HCT116 (cell line): ENCODE measurements at regions not wholly inside any gene's neighbourhood (a gene's known extent, or its start where the extent isn't known, plus 50 kb on each side); places are given as distances from the start of the nearest gene placed in this dataset.

Source experiments
- ATAC-seq: fragments of 200-7000 bp; cut with Tn5 transposase; 2 replicates; pipeline ENCODE4 v1.9.1; 2020; ENCODE audit warnings: mild to moderate bottlenecking, moderate library complexity
- BruUV-seq: library from RNA; stranded (reverse); fragments of 400-500 nt; replicated peaks from 2 replicates; lab custom pipeline; 2021; lab: Mats Ljungman, UMichigan
- CTCF ChIA-PET: fragments of 300-600 bp; sonication (Branson Sonifier 250); formaldehyde crosslinking; loops from one replicate; lab custom pipeline; 2021; ENCODE audit warnings: antibody characterized with exemption; lab: Charles Lee
- POLR2A ChIA-PET: fragments of 300-600, 350-600 bp; sonication (Branson Sonifier 250); formaldehyde crosslinking; loops from one replicate; lab custom pipeline; 2021; ENCODE audit warnings: antibody characterized with exemption; lab: Charles Lee
- RAD21 ChIA-PET, 2 experiments: fragments of 300-600 bp; sonication (Branson Sonifier 250); formaldehyde crosslinking; loops; one replicate each; lab custom pipeline; 2023; ENCODE audit warnings: low total read pairs in 2 of 2; ENCODE audit not compliant: uncharacterized antibody in 2 of 2, unreplicated experiment in 2 of 2, low non-redundant PET in 1 of 2; lab: Charles Lee
- DNase-seq: peaks from one replicate; pipeline ENCODE4 v3.0.0-alpha.2; 2010; ENCODE audit warnings: low read depth, low spot score
- H2AFZ ChIP-seq: fragments of 200-600 bp; shearing (Covaris generic), sonication (generic); 2 replicates; pipeline ENCODE4 v1.6.1; 2017; ENCODE audit warnings: low read depth, mixed run types, mixed read lengths, antibody characterized with exemption, low read length; ENCODE audit not compliant: poor library complexity, severe bottlenecking
- H3K27ac ChIP-seq: 2 replicates; pipeline ENCODE4 v1.5.1; 2012; ENCODE audit warnings: low read depth, low read length
- H3K27me3 ChIP-seq: fragments of 200-600 bp; sonication (generic); 2 replicates; pipeline ENCODE4 v1.6.1; 2016; ENCODE audit warnings: mixed run types, low read length, mixed read lengths; ENCODE audit not compliant: insufficient read depth
- H3K36me3 ChIP-seq, 2 experiments: fragments of 200-500 bp in 1 of 2; fragments of 200-600 bp in 1 of 2; sonication (Bioruptor generic) in 1 of 2; sonication (generic) in 1 of 2; 2 replicates each; pipeline versions ENCODE4 v1.5.1 to v1.6.1; 2014 to 2016; ENCODE audit warnings: low read length in 2 of 2, inconsistent platforms in 1 of 2, mixed read lengths in 1 of 2, mixed run types in 1 of 2; ENCODE audit not compliant: insufficient read depth in 2 of 2, control insufficient read depth in 1 of 2
- H3K4me1 ChIP-seq, 2 experiments: fragments of 200-600 bp in 1 of 2; sonication (generic) in 1 of 2; 2 replicates each; pipeline versions ENCODE4 v1.5.1 to v1.6.1; 2012 to 2017; ENCODE audit warnings: low read length in 2 of 2, inconsistent platforms in 1 of 2, mild to moderate bottlenecking in 1 of 2, mixed read lengths in 1 of 2, mixed run types in 1 of 2, moderate library complexity in 1 of 2; ENCODE audit not compliant: insufficient read depth in 2 of 2, control insufficient read depth in 1 of 2
- H3K4me2 ChIP-seq: fragments of 200-600 bp; sonication (generic); 2 replicates; pipeline ENCODE4 v1.6.1; 2017; ENCODE audit warnings: mixed run types, low read length, mixed read lengths
- H3K4me3 ChIP-seq, 2 experiments: fragments of 200-600 bp in 1 of 2; sonication (generic) in 1 of 2; replicated peaks in 1 of 2; 2 replicates each; pipeline ENCODE4 v1.5.1; 2011 to 2016; ENCODE audit warnings: low read length in 2 of 2, control low read depth in 1 of 2, low read depth in 1 of 2, mild to moderate bottlenecking in 1 of 2, mixed read lengths in 1 of 2, mixed run types in 1 of 2
- H3K79me2 ChIP-seq: fragments of 200-600 bp; sonication (generic); 2 replicates; pipeline ENCODE4 v1.6.1; 2017; ENCODE audit warnings: mild to moderate bottlenecking, mixed run types, low read length, moderate library complexity, mixed read lengths; ENCODE audit not compliant: insufficient read depth
- H3K9ac ChIP-seq: fragments of 200-600 bp; sonication (generic); 2 replicates; pipeline ENCODE4 v1.6.1; 2016; ENCODE audit warnings: low read length, mixed read lengths
- H3K9me2 ChIP-seq: fragments of 200-600 bp; sonication (generic), shearing (Covaris generic); 2 replicates; pipeline ENCODE4 v1.6.1; 2017; ENCODE audit warnings: mixed run types, mild to moderate bottlenecking, moderate library complexity; ENCODE audit not compliant: insufficient read depth
- H3K9me3 ChIP-seq, 2 experiments: fragments of 200-500 bp in 1 of 2; fragments of 200-600 bp in 1 of 2; sonication (Bioruptor generic) in 1 of 2; sonication (generic) in 1 of 2; 2 replicates each; pipeline ENCODE4 v1.6.1; 2014 to 2017; ENCODE audit warnings: low read length in 2 of 2, mixed read lengths in 2 of 2, inconsistent platforms in 1 of 2, low read depth in 1 of 2, mild to moderate bottlenecking in 1 of 2, mixed run types in 1 of 2, moderate library complexity in 1 of 2; ENCODE audit not compliant: control insufficient read depth in 1 of 2, insufficient read depth in 1 of 2
- H4K20me1 ChIP-seq: fragments of 200-600 bp; sonication (generic), shearing (Covaris generic); 2 replicates; pipeline ENCODE4 v1.6.1; 2017; ENCODE audit warnings: mixed run types, mild to moderate bottlenecking, moderate library complexity; ENCODE audit not compliant: insufficient read depth
- CBX3 ChIP-seq: IDR thresholded peaks from 2 replicates; pipeline ENCODE4 v1.6.1; 2012; ENCODE audit warnings: low read depth
- CEBPB ChIP-seq: IDR thresholded peaks from 2 replicates; pipeline ENCODE4 v1.6.1; 2012; ENCODE audit warnings: low read depth
- CTCF ChIP-seq, 3 experiments: fragments of 200-600 bp in 1 of 3; sonication (generic) in 1 of 3; IDR thresholded peaks in 2 of 3; conservative IDR thresholded peaks in 1 of 3; 2 replicates each; pipeline ENCODE4 v1.5.1; 2012 to 2017; ENCODE audit warnings: low read depth in 2 of 3, low read length in 2 of 3, antibody characterized with exemption in 1 of 3, borderline replicate concordance in 1 of 3, control low read depth in 1 of 3, mild to moderate bottlenecking in 1 of 3, mixed read lengths in 1 of 3, mixed run types in 1 of 3, moderate library complexity in 1 of 3; ENCODE audit not compliant: insufficient read depth in 1 of 3
- EGR1 ChIP-seq: IDR thresholded peaks from 2 replicates; pipeline ENCODE4 v1.6.1; 2012; ENCODE audit warnings: low read depth
- ELF1 ChIP-seq: IDR thresholded peaks from 2 replicates; pipeline ENCODE4 v1.6.1; 2012; ENCODE audit warnings: low read depth, borderline replicate concordance
- EZH2phosphoT487 ChIP-seq: fragments of 200-600 bp; IDR thresholded peaks from 2 replicates; pipeline ENCODE4 v1.6.1; 2018; ENCODE audit warnings: antibody characterized with exemption, borderline replicate concordance
- FOSL1 ChIP-seq: IDR thresholded peaks from 2 replicates; pipeline ENCODE4 v1.6.1; 2012; ENCODE audit warnings: low read depth
- JUND ChIP-seq: IDR thresholded peaks from 2 replicates; pipeline ENCODE4 v1.6.1; 2012
- MAX ChIP-seq: IDR thresholded peaks from 2 replicates; pipeline ENCODE4 v1.6.1; 2012
- POLR2A ChIP-seq: IDR thresholded peaks from 2 replicates; pipeline ENCODE4 v1.7.0; 2011; ENCODE audit warnings: borderline replicate concordance; ENCODE audit not compliant: insufficient read depth, insufficient read length; ENCODE audit errors: extremely low read depth
- RAD21 ChIP-seq: IDR thresholded peaks from 2 replicates; pipeline ENCODE4 v1.6.1; 2012; ENCODE audit warnings: low read depth, mild to moderate bottlenecking
- REST ChIP-seq: IDR thresholded peaks from 2 replicates; pipeline ENCODE4 v1.6.1; 2012; ENCODE audit warnings: low read depth
- SIN3A ChIP-seq: IDR thresholded peaks from 2 replicates; pipeline ENCODE4 v1.6.1; 2012; ENCODE audit warnings: low read depth
- SRF ChIP-seq: IDR thresholded peaks from 2 replicates; pipeline ENCODE4 v1.6.1; 2012; ENCODE audit warnings: low read depth
- TCF7L2 ChIP-seq: IDR thresholded peaks from 2 replicates; pipeline ENCODE4 v1.7.0; 2011; ENCODE audit warnings: borderline replicate concordance, inconsistent platforms; ENCODE audit not compliant: insufficient read depth, insufficient read length; ENCODE audit errors: extremely low read depth
- YY1 ChIP-seq: IDR thresholded peaks from 2 replicates; pipeline ENCODE4 v1.6.1; 2011; ENCODE audit warnings: low read length, low read depth, moderate library complexity, mild to moderate bottlenecking; ENCODE audit not compliant: insufficient replicate concordance; ENCODE audit errors: extremely low read depth
- ZBTB33 ChIP-seq: IDR thresholded peaks from 2 replicates; pipeline ENCODE4 v1.6.1; 2011; ENCODE audit warnings: mild to moderate bottlenecking, low read length, moderate library complexity; ENCODE audit not compliant: insufficient replicate concordance; ENCODE audit errors: extremely low read depth
- ZFX ChIP-seq: fragments of 450-650 bp; IDR thresholded peaks from 2 replicates; pipeline ENCODE4 v1.6.1; 2017
- ZNF274 ChIP-seq: fragments of 200-500 bp; sonication (Bioruptor generic); IDR thresholded peaks from 2 replicates; pipeline ENCODE4 v1.6.1; 2014; ENCODE audit warnings: mild to moderate bottlenecking, low read depth, low read length, inconsistent platforms
- intact Hi-C: fragments of 100-400 bp; cut with micrococcal nuclease; formaldehyde crosslinking; loops from 2 replicates; pipeline ENCODE4 v1.10.0; 2022

GRCh38 chr1:209064850-209065706, 518.4 kb upstream of the CAMK1G start:
- no TSS peak for BruUV-seq
- Histone ChIP-seq H3K4me2 (no peak overlapping the region), H2AFZ (no peak overlapping the region), H3K4me3 (no peak overlapping the region), H3K9me2 (no peaks in the 10 kb centered on the region), H3K9ac (no peak overlapping the region), H3K36me3 (no peaks in the 10 kb centered on the region), H3K27ac (no peak overlapping the region), H4K20me1 (no peaks in the 10 kb centered on the region), H3K27me3 (peaks cover 4% of the 10 kb centered on the region; the same call in 1 of the 2 replicates), H3K4me1 (no peaks in the 10 kb centered on the region), H3K9me3 (no peaks in the 10 kb centered on the region), H3K79me2 (no peaks in the 10 kb centered on the region)
- CTCF ChIA-PET: no interaction called here
- intact Hi-C loops: no loop called here
- POLR2A ChIA-PET: no interaction called here
- RAD21 ChIA-PET: no interaction called here
- TF ChIP-seq CTCF (IDR thresholded peaks at IDR 0.05 in 2 of 3, conservative IDR thresholded peaks at IDR 0.05 in 1 of 3; ENCODE audit: borderline replicate concordance in 1 of 3, insufficient read depth in 1 of 3, low read depth in 2 of 3, low read length in 2 of 3) (no peak), SRF (no peak), POLR2A (no peak), REST (no peak), JUND (no peak), TCF7L2 (no peak), CEBPB (no peak), ELF1 (no peak), RAD21 (no peak), ZNF274 (no peak), YY1 (no peak), EGR1 (no peak), ZBTB33 (no peak), MAX (no peak), SIN3A (no peak), CBX3 (no peak), ZFX (no peak), EZH2phosphoT487 (no peak), FOSL1 (no peak)
- no peak for ATAC-seq
- no peak for DNase-seq
